Neural cell (in vitro differentiated cells): ENCODE measurements at regions not wholly inside any gene's neighbourhood (a gene's known extent, or its start where the extent isn't known, plus 50 kb on each side); places are given as distances from the start of the nearest gene placed in this dataset.

Source experiments
- H2AFZ ChIP-seq: fragments of 200-600, 300-800 bp; sonication (generic), shearing (Covaris generic); 2 replicates; pipeline ENCODE4 v1.6.0; 2014; ENCODE audit warnings: low read depth, mild to moderate bottlenecking, antibody characterized with exemption, low read length, moderate library complexity
- H3F3A ChIP-seq: fragments of 200-600 bp; shearing (Covaris generic); 2 replicates; pipeline ENCODE4 v1.6.1; 2016; ENCODE audit warnings: mild to moderate bottlenecking, moderate library complexity, mixed read lengths, antibody characterized with exemption, low read length; ENCODE audit not compliant: insufficient read depth, poor library complexity, severe bottlenecking
- H3K27ac ChIP-seq: fragments of 200-600, 300-800 bp; sonication (generic), shearing (Covaris generic); 2 replicates; pipeline ENCODE4 v1.5.1; 2014; ENCODE audit warnings: mild to moderate bottlenecking, low read length, moderate library complexity
- H3K27me3 ChIP-seq: fragments of 300-800, 200-600 bp; sonication (generic), shearing (Covaris generic); 2 replicates; pipeline ENCODE4 v1.6.0; 2014; ENCODE audit warnings: mild to moderate bottlenecking, low read depth, low read length, moderate library complexity; ENCODE audit not compliant: insufficient read depth
- H3K36me3 ChIP-seq: fragments of 300-800, 200-600 bp; sonication (generic), shearing (Covaris generic); 2 replicates; pipeline ENCODE4 v1.5.1; 2014; ENCODE audit warnings: mild to moderate bottlenecking, antibody characterized with exemption, low read length, moderate library complexity; ENCODE audit not compliant: insufficient read depth
- H3K4me2 ChIP-seq: fragments of 300-800, 200-600 bp; sonication (generic), shearing (Covaris generic); 2 replicates; pipeline ENCODE4 v1.6.0; 2014; ENCODE audit warnings: mild to moderate bottlenecking, low read length
- H3K4me3 ChIP-seq: fragments of 300-800, 200-600 bp; sonication (generic), shearing (Covaris generic); 2 replicates; pipeline ENCODE4 v1.5.1; 2014; ENCODE audit warnings: mild to moderate bottlenecking, low read length, moderate library complexity
- H3K79me2 ChIP-seq: fragments of 200-600 bp; shearing (Covaris generic); replicated peaks from 2 replicates; pipeline ENCODE4 v1.6.0; 2014; ENCODE audit warnings: mild to moderate bottlenecking, low read length, moderate library complexity; ENCODE audit not compliant: insufficient read depth
- H3K9ac ChIP-seq: fragments of 300-800, 200-600 bp; sonication (generic), shearing (Covaris generic); 2 replicates; pipeline ENCODE4 v1.6.1; 2016; ENCODE audit warnings: mild to moderate bottlenecking, low read length, mixed read lengths
- H3K9me2 ChIP-seq: fragments of 200-600 bp; shearing (Covaris generic); 2 replicates; pipeline ENCODE4 v1.6.1; 2016; ENCODE audit warnings: mild to moderate bottlenecking, low read length, mixed read lengths; ENCODE audit not compliant: insufficient read depth
- H3K9me3 ChIP-seq: fragments of 200-600, 300-800 bp; sonication (generic), shearing (Covaris generic); 2 replicates; pipeline ENCODE4 v1.6.1; 2016; ENCODE audit warnings: mild to moderate bottlenecking, mixed run types, low read length, moderate library complexity, mixed read lengths
- H4K20me1 ChIP-seq: fragments of 200-600 bp; shearing (Covaris generic); 2 replicates; pipeline ENCODE4 v1.6.1; 2016; ENCODE audit warnings: mild to moderate bottlenecking, mixed run types; ENCODE audit not compliant: insufficient read depth
- EP300 ChIP-seq: fragments of 450-650 bp; conservative IDR thresholded peaks from 2 replicates; pipeline ENCODE4 v1.6.1; 2014; ENCODE audit warnings: antibody characterized with exemption, mild to moderate bottlenecking, moderate library complexity; ENCODE audit not compliant: poor library complexity, severe bottlenecking
- EZH2 ChIP-seq: fragments of 200-600, 300-800 bp; shearing (Covaris generic), sonication (generic); IDR thresholded peaks from 2 replicates; pipeline ENCODE4 v1.6.1; 2014; ENCODE audit warnings: antibody characterized with exemption, low read length, borderline replicate concordance, mild to moderate bottlenecking; ENCODE audit not compliant: insufficient read depth, poor library complexity, severe bottlenecking
- MXI1 ChIP-seq: fragments of 450-650 bp; conservative IDR thresholded peaks from 2 replicates; pipeline ENCODE4 v1.6.1; 2014; ENCODE audit warnings: antibody characterized with exemption, mild to moderate bottlenecking; ENCODE audit not compliant: poor library complexity, severe bottlenecking
- POLR2AphosphoS5 ChIP-seq: IDR thresholded peaks from 2 replicates; pipeline ENCODE4 v1.6.1; 2012
- RAD21 ChIP-seq: fragments of 450-650 bp; conservative IDR thresholded peaks from 2 replicates; pipeline ENCODE4 v1.6.1; 2014; ENCODE audit warnings: antibody characterized with exemption, mild to moderate bottlenecking, moderate library complexity
- REST ChIP-seq: IDR thresholded peaks from 2 replicates; pipeline ENCODE4 v1.6.1; 2012; ENCODE audit warnings: borderline replicate concordance
- SMC3 ChIP-seq: fragments of 450-650 bp; conservative IDR thresholded peaks from 2 replicates; pipeline ENCODE4 v1.6.1; 2014; ENCODE audit warnings: antibody characterized with exemption, mild to moderate bottlenecking, moderate library complexity; ENCODE audit not compliant: poor library complexity
- TAF1 ChIP-seq: IDR thresholded peaks from 2 replicates; pipeline ENCODE4 v1.6.1; 2012; ENCODE audit warnings: low read depth
- TF ChIP-seq, protein P1 (sequence below): fragments of 450-650 bp; IDR thresholded peaks from 2 replicates; pipeline ENCODE4 v1.5.1; 2014; ENCODE audit warnings: antibody characterized with exemption, mild to moderate bottlenecking, moderate library complexity; ENCODE audit not compliant: poor library complexity, severe bottlenecking

DNA sequence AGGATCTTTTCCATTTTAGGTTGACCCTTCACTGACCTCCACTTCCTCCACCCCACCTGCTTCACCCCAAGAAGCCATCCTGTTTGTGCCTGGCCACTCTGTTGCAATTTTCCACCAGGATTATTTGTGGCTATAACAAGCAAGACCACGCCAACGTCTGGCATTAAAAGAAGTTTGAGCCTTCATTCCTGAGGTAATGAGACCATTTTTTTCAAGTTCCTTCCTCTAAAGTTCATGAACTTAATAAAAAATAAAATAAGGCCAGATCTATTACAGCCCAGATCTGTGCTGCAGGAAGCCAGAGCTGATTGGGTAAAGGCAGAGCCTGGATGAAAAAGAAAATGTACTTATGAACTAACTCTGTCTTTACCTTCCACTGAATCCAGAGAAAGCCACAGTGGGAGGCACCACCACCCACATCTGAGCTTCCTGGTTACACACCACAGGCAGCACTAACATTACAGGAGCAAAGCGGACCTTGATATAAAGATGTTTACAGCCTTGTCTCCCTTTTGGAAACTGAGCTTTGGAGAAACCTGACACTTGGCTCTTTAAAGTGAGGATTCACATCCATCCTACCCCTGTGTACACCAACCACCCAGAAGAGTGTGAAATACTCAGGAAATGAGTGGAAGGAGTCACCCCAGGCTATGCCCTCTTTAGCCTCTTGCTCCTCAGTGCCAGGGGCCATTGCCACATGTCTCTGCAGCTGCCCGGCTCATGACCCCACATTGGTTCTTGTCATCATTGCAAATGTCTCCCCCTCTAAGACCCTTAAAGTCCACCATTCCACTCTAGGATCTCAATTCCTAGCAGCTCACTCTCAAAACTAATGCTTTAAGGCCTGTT is 293.6 kb downstream of the PLPP3 start:
- no peaks in the 10 kb centered on the region for H3K27me3 ChIP-seq
- no peaks in the 10 kb centered on the region for H3K9me3 ChIP-seq
- H3K4me3 ChIP-seq = no peak overlapping the region
- no peak overlapping the region for H3K4me2 ChIP-seq
- no peaks in the 10 kb centered on the region for H3K79me2 ChIP-seq
- H3K27ac ChIP-seq = no peak overlapping the region
- no peaks in the 10 kb centered on the region for H3F3A ChIP-seq
- H3K36me3 ChIP-seq = no peaks in the 10 kb centered on the region
- H4K20me1 ChIP-seq = no peaks in the 10 kb centered on the region
- H2AFZ ChIP-seq = no peak overlapping the region
- H3K9me2 ChIP-seq = no peaks in the 10 kb centered on the region
- H3K9ac ChIP-seq = no peak overlapping the region
- TF ChIP-seq SMC3 (no peak), REST (no peak), EP300 (no peak), RAD21 (no peak), EZH2 (no peak), MXI1 (no peak), POLR2AphosphoS5 (no peak), TAF1 (no peak)
- TF ChIP-seq, protein P1, sequence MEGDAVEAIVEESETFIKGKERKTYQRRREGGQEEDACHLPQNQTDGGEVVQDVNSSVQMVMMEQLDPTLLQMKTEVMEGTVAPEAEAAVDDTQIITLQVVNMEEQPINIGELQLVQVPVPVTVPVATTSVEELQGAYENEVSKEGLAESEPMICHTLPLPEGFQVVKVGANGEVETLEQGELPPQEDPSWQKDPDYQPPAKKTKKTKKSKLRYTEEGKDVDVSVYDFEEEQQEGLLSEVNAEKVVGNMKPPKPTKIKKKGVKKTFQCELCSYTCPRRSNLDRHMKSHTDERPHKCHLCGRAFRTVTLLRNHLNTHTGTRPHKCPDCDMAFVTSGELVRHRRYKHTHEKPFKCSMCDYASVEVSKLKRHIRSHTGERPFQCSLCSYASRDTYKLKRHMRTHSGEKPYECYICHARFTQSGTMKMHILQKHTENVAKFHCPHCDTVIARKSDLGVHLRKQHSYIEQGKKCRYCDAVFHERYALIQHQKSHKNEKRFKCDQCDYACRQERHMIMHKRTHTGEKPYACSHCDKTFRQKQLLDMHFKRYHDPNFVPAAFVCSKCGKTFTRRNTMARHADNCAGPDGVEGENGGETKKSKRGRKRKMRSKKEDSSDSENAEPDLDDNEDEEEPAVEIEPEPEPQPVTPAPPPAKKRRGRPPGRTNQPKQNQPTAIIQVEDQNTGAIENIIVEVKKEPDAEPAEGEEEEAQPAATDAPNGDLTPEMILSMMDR = no peak

DNA sequence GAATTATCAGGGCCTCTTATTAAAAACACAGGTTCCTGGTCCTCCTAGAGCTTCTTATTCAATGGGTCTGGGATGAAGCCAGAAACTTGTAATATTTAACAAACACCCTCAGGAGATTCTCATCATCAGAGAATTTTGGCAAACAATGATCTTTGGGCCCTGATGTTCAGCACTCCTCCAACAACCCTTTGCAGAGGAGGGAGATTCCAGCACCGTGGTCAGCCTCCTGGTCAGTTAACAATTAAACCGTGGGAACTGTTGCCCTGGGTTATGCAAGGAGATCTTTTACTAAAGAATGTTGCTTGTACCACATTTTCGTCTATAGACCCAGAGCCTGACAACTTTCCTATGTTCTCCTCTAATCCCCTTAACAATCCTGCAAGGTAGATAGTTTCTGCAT is 294.4 kb downstream of the PLPP3 start:
- Histone ChIP-seq H3K27me3 (no peaks in the 10 kb centered on the region), H4K20me1 (no peaks in the 10 kb centered on the region), H2AFZ (no peak overlapping the region), H3K9me3 (no peaks in the 10 kb centered on the region), H3K27ac (no peak overlapping the region), H3K9me2 (no peaks in the 10 kb centered on the region), H3K4me3 (no peak overlapping the region), H3K79me2 (no peaks in the 10 kb centered on the region), H3K36me3 (no peaks in the 10 kb centered on the region), H3F3A (no peaks in the 10 kb centered on the region), H3K9ac (no peak overlapping the region), H3K4me2 (no peak overlapping the region)
- TF ChIP-seq RAD21 = no peak
- TF ChIP-seq, protein P1 = no peak
- no peak for TF ChIP-seq EP300
- TF ChIP-seq MXI1 = no peak
- no peak for TF ChIP-seq EZH2
- no peak for TF ChIP-seq SMC3
- TF ChIP-seq REST = no peak
- TF ChIP-seq POLR2AphosphoS5 = no peak
- no peak for TF ChIP-seq TAF1
